ENCODE measurements at regions not wholly inside any gene's neighbourhood (a gene's known extent, or its start where the extent isn't known, plus 50 kb on each side); places are given as distances from the start of the nearest gene placed in this dataset.

- ChIA-PET CTCF (interaction anchor here (1.2 to 1.3 kb wide), 2 partner anchors 16 to 618 kb away, joined by 3 read pairs; no protein-coding TSS in a partner anchor), POLR2A (no interaction called here)
- TF ChIP-seq SP1 (IDR thresholded peaks at IDR 0.05) = no peak
- no peak for TF ChIP-seq SUZ12 (IDR thresholded peaks at IDR 0.05)
- no peak for TF ChIP-seq FOXM1 (IDR thresholded peaks at IDR 0.05; ENCODE audit: borderline replicate concordance)
- DNase-seq (ENCODE audit: extremely low spot score) = peak; percentile 35
Observed at GRCh38 chr11:135075740-135076139, 663.7 kb upstream of the B3GAT1 start.

- POLR2A ChIA-PET = no interaction called here
- CTCF ChIA-PET = no interaction called here
Observed at GRCh38 chr11:135074397-135074998, 662.5 kb upstream of the B3GAT1 start.

GRCh38 chr11:135073870-135074269 lies 661.8 kb upstream of the B3GAT1 start:
- ChIA-PET CTCF (no interaction called here), POLR2A (no interaction called here)
- no peak for TF ChIP-seq BHLHE40 (IDR thresholded peaks at IDR 0.05; ENCODE audit: borderline replicate concordance)
- TF ChIP-seq HDGF (IDR thresholded peaks at IDR 0.05; ENCODE audit: borderline replicate concordance) = no peak
- no peak for TF ChIP-seq L3MBTL2 (conservative IDR thresholded peaks at IDR 0.05)
- TF ChIP-seq SP1 (IDR thresholded peaks at IDR 0.05) = no peak
- no peak for TF ChIP-seq NFRKB (IDR thresholded peaks at IDR 0.05)
- TF ChIP-seq TARDBP (IDR thresholded peaks at IDR 0.05) = no peak
- TF ChIP-seq LEF1 (IDR thresholded peaks at IDR 0.05; ENCODE audit: borderline replicate concordance) = no peak
- no peak for TF ChIP-seq FOXK2 (IDR thresholded peaks at IDR 0.05)
- TF ChIP-seq SUZ12 (IDR thresholded peaks at IDR 0.05) = no peak
- no peak for TF ChIP-seq PKNOX1 (IDR thresholded peaks at IDR 0.05)
- no peak for TF ChIP-seq ELF4 (IDR thresholded peaks at IDR 0.05)
- no peak for TF ChIP-seq CTBP1 (IDR thresholded peaks at IDR 0.05; ENCODE audit: borderline replicate concordance)
- TF ChIP-seq FOXM1 (IDR thresholded peaks at IDR 0.05; ENCODE audit: borderline replicate concordance) = no peak
- no peak for TF ChIP-seq ARNT (IDR thresholded peaks at IDR 0.05)
- no peak for TF ChIP-seq FOXA1 (IDR thresholded peaks at IDR 0.05)
- no peak for TF ChIP-seq ZNF384 (IDR thresholded peaks at IDR 0.05)
- DNase-seq (ENCODE audit: extremely low spot score) = no peak

More at GRCh38 chr11:135074397-135074998, 662.5 kb upstream of the B3GAT1 start:
- no peak for TF ChIP-seq CTBP1 (IDR thresholded peaks at IDR 0.05; ENCODE audit: borderline replicate concordance)
- no peak for TF ChIP-seq FOXA1 (IDR thresholded peaks at IDR 0.05)
- TF ChIP-seq ZNF384 (IDR thresholded peaks at IDR 0.05) = no peak
- TF ChIP-seq TARDBP (IDR thresholded peaks at IDR 0.05) = no peak
- no peak for TF ChIP-seq SUZ12 (IDR thresholded peaks at IDR 0.05)
- no peak for TF ChIP-seq FOXM1 (IDR thresholded peaks at IDR 0.05; ENCODE audit: borderline replicate concordance)
- TF ChIP-seq PKNOX1 (IDR thresholded peaks at IDR 0.05) = no peak
- TF ChIP-seq BHLHE40 (IDR thresholded peaks at IDR 0.05; ENCODE audit: borderline replicate concordance) = no peak
- TF ChIP-seq NFRKB (IDR thresholded peaks at IDR 0.05) = no peak
- no peak for TF ChIP-seq SP1 (IDR thresholded peaks at IDR 0.05)
- DNase-seq (ENCODE audit: extremely low spot score) = no peak

- no peak for DNase-seq (ENCODE audit: extremely low spot score)
- POLR2A ChIA-PET = no interaction called here
- no peak for TF ChIP-seq ELF4 (IDR thresholded peaks at IDR 0.05)
- TF ChIP-seq CTBP1 (IDR thresholded peaks at IDR 0.05; ENCODE audit: borderline replicate concordance) = no peak
- TF ChIP-seq SUZ12 (IDR thresholded peaks at IDR 0.05) = no peak
- no peak for TF ChIP-seq ZNF384 (IDR thresholded peaks at IDR 0.05)
- TF ChIP-seq LEF1 (IDR thresholded peaks at IDR 0.05; ENCODE audit: borderline replicate concordance) = no peak
- TF ChIP-seq FOXM1 (IDR thresholded peaks at IDR 0.05; ENCODE audit: borderline replicate concordance) = no peak
- TF ChIP-seq NFRKB (IDR thresholded peaks at IDR 0.05) = no peak
- TF ChIP-seq ARNT (IDR thresholded peaks at IDR 0.05) = no peak
- TF ChIP-seq FOXK2 (IDR thresholded peaks at IDR 0.05) = no peak
- no peak for TF ChIP-seq PKNOX1 (IDR thresholded peaks at IDR 0.05)
- TF ChIP-seq BHLHE40 (IDR thresholded peaks at IDR 0.05; ENCODE audit: borderline replicate concordance) = no peak
- TF ChIP-seq TARDBP (IDR thresholded peaks at IDR 0.05) = no peak
- no peak for TF ChIP-seq L3MBTL2 (conservative IDR thresholded peaks at IDR 0.05)
- no peak for TF ChIP-seq FOXA1 (IDR thresholded peaks at IDR 0.05)
- TF ChIP-seq SP1 (IDR thresholded peaks at IDR 0.05) = no peak
- CTCF ChIA-PET = no interaction called here
Observed at GRCh38 chr11:135073381-135073780, 661.3 kb upstream of the B3GAT1 start.

- DNase-seq (ENCODE audit: extremely low spot score) = no peak
- ChIA-PET POLR2A (no interaction called here), CTCF (no interaction called here)
- TF ChIP-seq FOXA1 (IDR thresholded peaks at IDR 0.05) = no peak
- TF ChIP-seq FOXM1 (IDR thresholded peaks at IDR 0.05; ENCODE audit: borderline replicate concordance) = no peak
- TF ChIP-seq LEF1 (IDR thresholded peaks at IDR 0.05; ENCODE audit: borderline replicate concordance) = no peak
- no peak for TF ChIP-seq SP1 (IDR thresholded peaks at IDR 0.05)
- TF ChIP-seq TARDBP (IDR thresholded peaks at IDR 0.05) = no peak
- TF ChIP-seq ZNF384 (IDR thresholded peaks at IDR 0.05) = no peak
- no peak for TF ChIP-seq L3MBTL2 (conservative IDR thresholded peaks at IDR 0.05)
Observed at GRCh38 chr11:135069890-135070289, 657.8 kb upstream of the B3GAT1 start.

- DNase-seq (ENCODE audit: extremely low spot score) = no peak
- TF ChIP-seq FOXM1 (IDR thresholded peaks at IDR 0.05; ENCODE audit: borderline replicate concordance) = no peak
- no peak for TF ChIP-seq PKNOX1 (IDR thresholded peaks at IDR 0.05)
- TF ChIP-seq HDGF (IDR thresholded peaks at IDR 0.05; ENCODE audit: borderline replicate concordance) = no peak
- no peak for TF ChIP-seq NFRKB (IDR thresholded peaks at IDR 0.05)
- no peak for TF ChIP-seq LEF1 (IDR thresholded peaks at IDR 0.05; ENCODE audit: borderline replicate concordance)
- no peak for TF ChIP-seq BHLHE40 (IDR thresholded peaks at IDR 0.05; ENCODE audit: borderline replicate concordance)
- no peak for TF ChIP-seq CTBP1 (IDR thresholded peaks at IDR 0.05; ENCODE audit: borderline replicate concordance)
- no peak for TF ChIP-seq ZNF384 (IDR thresholded peaks at IDR 0.05)
- TF ChIP-seq FOXK2 (IDR thresholded peaks at IDR 0.05) = no peak
- no peak for TF ChIP-seq SP1 (IDR thresholded peaks at IDR 0.05)
- POLR2A ChIA-PET = interaction anchor here (0.7 kb wide), 1 partner anchor 279 kb away, joined by 3 read pairs; no protein-coding TSS in a partner anchor
- CTCF ChIA-PET = no interaction called here
Observed at GRCh38 chr11:135069063-135069462, 657.0 kb upstream of the B3GAT1 start.
